ENCODE measurements at regions not wholly inside any gene's neighbourhood (a gene's known extent, or its start where the extent isn't known, plus 50 kb on each side); places are given as distances from the start of the nearest gene placed in this dataset.

GRCh38 chr4:27916452-27917184 is 1056.0 kb downstream of the STIM2 start:
- TF ChIP-seq POLR2A (IDR thresholded peaks at IDR 0.05) (no peak), CTCF (IDR thresholded peaks at IDR 0.05) (no peak)
- 15 to 27% (median 19%) methylated on average over 2 of the region's 2 CpGs for WGBS, 4 donors
- H3K36me3 ChIP-seq = no peaks in the 10 kb centered on the region
- ATAC-seq = peak in 3 of 4 donors; percentile 56 to 72 (median 66)
- DNase-seq = peak in 3 of 5 donors; percentile 14 to 31 (median 25)
- no peak overlapping the region for H3K4me3 ChIP-seq
- peaks cover 0 to 4% (median 0%) of the 10 kb centered on the region in 12 donors for H3K9me3 ChIP-seq
- peak overlapping the region in 1 of 12 donors; percentile 1 for H3K27ac ChIP-seq
- intact Hi-C loops (cut with DNase I) = no loop called here
- peaks cover 0 to 29% (median 2%) of the 10 kb centered on the region in 12 donors for H3K4me1 ChIP-seq
- H3K27me3 ChIP-seq = no peaks in the 10 kb centered on the region

- peaks cover 0 to 29% (median 4%) of the 10 kb centered on the region in 12 donors for H3K4me1 ChIP-seq
- H3K4me3 ChIP-seq = no peak overlapping the region
- peak overlapping the region in 1 of 12 donors; percentile 1 for H3K27ac ChIP-seq
- no peaks in the 10 kb centered on the region for H3K27me3 ChIP-seq
- DNase-seq (no peak), ATAC-seq (no peak)
- WGBS, 4 donors = 22 to 44% (median 33%) methylated on average over 2 of the region's 2 CpGs
- peaks cover 0 to 4% (median 0%) of the 10 kb centered on the region in 12 donors for H3K9me3 ChIP-seq
- intact Hi-C loops (cut with DNase I) = no loop called here
- TF ChIP-seq POLR2A (IDR thresholded peaks at IDR 0.05) (no peak), CTCF (IDR thresholded peaks at IDR 0.05) (no peak)
- no peaks in the 10 kb centered on the region for H3K36me3 ChIP-seq
Measured at GRCh38 chr4:27917381-27917780, 1056.7 kb downstream of the STIM2 start.

DNA sequence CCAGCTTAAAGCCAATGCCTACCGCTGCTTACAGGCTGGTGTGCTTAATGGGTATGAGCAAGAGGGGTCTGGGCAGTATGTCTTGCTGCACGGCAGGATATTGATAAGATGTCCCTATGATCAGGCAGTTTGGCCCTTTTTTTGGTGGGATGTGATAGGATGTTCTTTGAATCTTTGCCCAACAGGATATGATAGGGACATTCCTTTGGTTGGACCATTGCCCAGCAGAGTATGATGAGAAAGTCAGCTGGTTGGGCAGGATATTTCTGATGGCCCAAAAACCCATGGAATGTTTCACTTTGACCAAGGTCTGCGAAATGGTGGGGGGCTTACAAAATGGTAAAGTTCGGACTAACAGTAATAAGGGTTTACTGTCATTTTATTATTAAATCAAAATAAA is 1060.6 kb downstream of the STIM2 start:
- Histone ChIP-seq H3K4me3 (no peak overlapping the region), H3K36me3 (no peaks in the 10 kb centered on the region), H3K9me3 (no peaks in the 10 kb centered on the region), H3K27ac (peak overlapping the region in 2 of 12 donors; percentile 16 to 36), H3K4me1 (peaks cover 0 to 28% (median 4%) of the 10 kb centered on the region in 12 donors), H3K27me3 (no peaks in the 10 kb centered on the region)
- no peak for TF ChIP-seq CTCF (IDR thresholded peaks at IDR 0.05)
- no peak for TF ChIP-seq POLR2A (IDR thresholded peaks at IDR 0.05)
- intact Hi-C loops (cut with DNase I) = no loop called here
- DNase-seq = peak in 2 of 5 donors; percentile 8 to 20
- WGBS, 4 donors = 29 to 53% (median 37%) methylated on average over 4 of the region's 4 CpGs
- ATAC-seq = peak in 2 of 4 donors; percentile 39 to 47

DNA sequence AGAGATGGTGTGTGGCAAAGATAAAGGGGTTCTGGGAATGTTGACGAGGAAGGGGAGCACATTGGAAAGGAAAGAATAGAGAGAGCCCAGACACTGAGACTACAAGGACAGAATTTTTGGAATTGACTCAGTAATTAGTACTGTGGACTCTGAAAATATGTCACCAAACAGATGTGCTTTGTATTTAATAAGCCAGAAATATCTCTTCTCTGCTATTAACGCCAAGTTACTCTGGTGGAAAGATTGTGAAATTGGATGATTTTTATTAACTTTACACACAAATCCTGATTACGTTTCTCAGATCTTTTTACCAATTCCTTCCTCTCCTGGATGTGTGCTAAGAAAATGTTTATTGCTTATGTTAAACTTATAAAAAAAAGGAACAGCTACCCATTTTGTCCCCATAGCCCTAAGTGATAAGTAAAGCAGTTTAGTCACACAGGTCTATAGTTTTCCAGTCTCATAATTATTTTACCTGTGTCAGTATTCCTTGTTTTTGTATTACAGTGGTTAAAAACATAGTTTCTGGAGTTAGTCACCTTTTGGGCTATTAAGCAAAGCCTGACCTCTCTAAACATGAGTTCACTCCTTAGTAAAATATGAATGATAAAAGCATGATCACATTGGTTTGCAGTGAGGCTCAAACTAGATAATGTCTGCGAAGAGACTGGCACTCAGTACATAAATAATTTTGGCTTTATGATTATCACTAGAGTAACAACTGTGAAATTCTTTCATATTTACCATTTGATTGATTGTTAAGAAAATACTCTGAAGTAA is 1068.3 kb downstream of the STIM2 start:
- no peak for DNase-seq
- H3K27ac ChIP-seq = no peak overlapping the region
- no peaks in the 10 kb centered on the region for H3K9me3 ChIP-seq
- H3K4me3 ChIP-seq = no peak overlapping the region
- ATAC-seq = no peak
- TF ChIP-seq POLR2A (IDR thresholded peaks at IDR 0.05) (no peak), CTCF (IDR thresholded peaks at IDR 0.05) (no peak)
- no peaks in the 10 kb centered on the region for H3K4me1 ChIP-seq
- H3K27me3 ChIP-seq = no peaks in the 10 kb centered on the region
- WGBS, 4 donors = 48 to 56% (median 55%) methylated on average over 4 of the region's 4 CpGs
- intact Hi-C loops (cut with DNase I) = no loop called here
- H3K36me3 ChIP-seq = no peaks in the 10 kb centered on the region

Measured in heart left ventricle (tissue), 16 donors.